ENCODE measurements at regions not wholly inside any gene's neighbourhood (a gene's known extent, or its start where the extent isn't known, plus 50 kb on each side); places are given as distances from the start of the nearest gene placed in this dataset.

GRCh38 chr13:76725211-76725610 lies 161.0 kb downstream of the KCTD12 start:
- Histone ChIP-seq H2AFZ (ENCODE audit: low read length) (no peak overlapping the region), H3K79me2 (ENCODE audit: low read length) (no peaks in the 10 kb centered on the region), H3K27me3 (replicated peaks; ENCODE audit: insufficient read depth, low read length) (no peaks in the 10 kb centered on the region), H3K4me2 (ENCODE audit: low read depth, low read length) (no peak overlapping the region), H3K4me1 (ENCODE audit: low read length) (peaks cover 5% of the 10 kb centered on the region; the same call in 1 of the 2 replicates), H3K9me2 (replicated peaks; ENCODE audit: insufficient read depth, low read length) (no peaks in the 10 kb centered on the region), H3F3A (ENCODE audit: insufficient read depth, low read length) (no peaks in the 10 kb centered on the region), H3K27ac (ENCODE audit: low read length) (no peak overlapping the region), H3K9me3 (replicated peaks; ENCODE audit: insufficient read depth, low read length) (no peaks in the 10 kb centered on the region), H3K9ac (ENCODE audit: low read length) (no peak overlapping the region), H3K36me3 (replicated peaks; ENCODE audit: insufficient read depth, low read length) (no peaks in the 10 kb centered on the region), H3K4me3 (ENCODE audit: low read length) (no peak overlapping the region), H4K20me1 (ENCODE audit: insufficient read depth, low read length) (no peaks in the 10 kb centered on the region)
- no peak for DNase-seq
- no peak for TF ChIP-seq EZH2phosphoT487 (IDR thresholded peaks at IDR 0.05; ENCODE audit: low read length)
- TF ChIP-seq CTCF (IDR thresholded peaks at IDR 0.05; ENCODE audit: low read length), result no peak
- TF ChIP-seq EZH2 (optimal IDR thresholded peaks at IDR 0.05; ENCODE audit: low read depth, low read length), result no peak

- no peak for TF ChIP-seq EZH2 (optimal IDR thresholded peaks at IDR 0.05; ENCODE audit: low read depth, low read length)
- no peak for TF ChIP-seq CTCF (IDR thresholded peaks at IDR 0.05; ENCODE audit: low read length)
- TF ChIP-seq EZH2phosphoT487 (IDR thresholded peaks at IDR 0.05; ENCODE audit: low read length), result no peak
- no peak overlapping the region for H3K4me2 ChIP-seq (ENCODE audit: low read depth, low read length)
- no peak for DNase-seq
These were observed 161.8 kb downstream of the KCTD12 start for GRCh38 chr13:76724421-76724820.

GRCh38 chr13:76723551-76724232 lies 162.5 kb downstream of the KCTD12 start:
- Histone ChIP-seq H3K9ac (ENCODE audit: low read length) (no peak overlapping the region), H3K4me2 (ENCODE audit: low read depth, low read length) (no peak overlapping the region), H2AFZ (ENCODE audit: low read length) (no peak overlapping the region), H3K4me1 (ENCODE audit: low read length) (no peaks in the 10 kb centered on the region), H3K27ac (ENCODE audit: low read length) (no peak overlapping the region), H3K79me2 (ENCODE audit: low read length) (no peaks in the 10 kb centered on the region), H4K20me1 (ENCODE audit: insufficient read depth, low read length) (no peaks in the 10 kb centered on the region), H3K9me2 (replicated peaks; ENCODE audit: insufficient read depth, low read length) (no peaks in the 10 kb centered on the region), H3K27me3 (replicated peaks; ENCODE audit: insufficient read depth, low read length) (no peaks in the 10 kb centered on the region), H3K4me3 (ENCODE audit: low read length) (no peak overlapping the region), H3F3A (ENCODE audit: insufficient read depth, low read length) (no peaks in the 10 kb centered on the region), H3K36me3 (replicated peaks; ENCODE audit: insufficient read depth, low read length) (no peaks in the 10 kb centered on the region), H3K9me3 (replicated peaks; ENCODE audit: insufficient read depth, low read length) (no peaks in the 10 kb centered on the region)
- DNase-seq, result no peak
- TF ChIP-seq CTCF (IDR thresholded peaks at IDR 0.05; ENCODE audit: low read length) (no peak), EZH2phosphoT487 (IDR thresholded peaks at IDR 0.05; ENCODE audit: low read length) (no peak), EZH2 (optimal IDR thresholded peaks at IDR 0.05; ENCODE audit: low read depth, low read length) (no peak)

More at GRCh38 chr13:76724421-76724820, 161.8 kb downstream of the KCTD12 start:
- Histone ChIP-seq H3K4me3 (ENCODE audit: low read length) (no peak overlapping the region), H3K79me2 (ENCODE audit: low read length) (no peaks in the 10 kb centered on the region), H3K9me3 (replicated peaks; ENCODE audit: insufficient read depth, low read length) (no peaks in the 10 kb centered on the region), H3K4me1 (ENCODE audit: low read length) (peaks cover under 1% of the 10 kb centered on the region; the same call in 1 of the 2 replicates), H2AFZ (ENCODE audit: low read length) (no peak overlapping the region), H4K20me1 (ENCODE audit: insufficient read depth, low read length) (no peaks in the 10 kb centered on the region), H3K9me2 (replicated peaks; ENCODE audit: insufficient read depth, low read length) (no peaks in the 10 kb centered on the region), H3K36me3 (replicated peaks; ENCODE audit: insufficient read depth, low read length) (no peaks in the 10 kb centered on the region), H3K27ac (ENCODE audit: low read length) (no peak overlapping the region), H3F3A (ENCODE audit: insufficient read depth, low read length) (no peaks in the 10 kb centered on the region), H3K27me3 (replicated peaks; ENCODE audit: insufficient read depth, low read length) (no peaks in the 10 kb centered on the region), H3K9ac (ENCODE audit: low read length) (no peak overlapping the region)

Measured in MM.1S (cell line).